Neural cell (in vitro differentiated cells): ENCODE measurements at regions not wholly inside any gene's neighbourhood (a gene's known extent, or its start where the extent isn't known, plus 50 kb on each side); places are given as distances from the start of the nearest gene placed in this dataset.

Experiments
- EP300 ChIP-seq: fragments of 450-650 bp; conservative IDR thresholded peaks from 2 replicates; pipeline ENCODE4 v1.6.1; 2014; ENCODE audit warnings: antibody characterized with exemption, mild to moderate bottlenecking, moderate library complexity; ENCODE audit not compliant: poor library complexity, severe bottlenecking
- EZH2 ChIP-seq: fragments of 200-600, 300-800 bp; shearing (Covaris generic), sonication (generic); IDR thresholded peaks from 2 replicates; pipeline ENCODE4 v1.6.1; 2014; ENCODE audit warnings: antibody characterized with exemption, low read length, borderline replicate concordance, mild to moderate bottlenecking; ENCODE audit not compliant: insufficient read depth, poor library complexity, severe bottlenecking
- MXI1 ChIP-seq: fragments of 450-650 bp; conservative IDR thresholded peaks from 2 replicates; pipeline ENCODE4 v1.6.1; 2014; ENCODE audit warnings: antibody characterized with exemption, mild to moderate bottlenecking; ENCODE audit not compliant: poor library complexity, severe bottlenecking
- POLR2AphosphoS5 ChIP-seq: IDR thresholded peaks from 2 replicates; pipeline ENCODE4 v1.6.1; 2012
- RAD21 ChIP-seq: fragments of 450-650 bp; conservative IDR thresholded peaks from 2 replicates; pipeline ENCODE4 v1.6.1; 2014; ENCODE audit warnings: antibody characterized with exemption, mild to moderate bottlenecking, moderate library complexity
- SMC3 ChIP-seq: fragments of 450-650 bp; conservative IDR thresholded peaks from 2 replicates; pipeline ENCODE4 v1.6.1; 2014; ENCODE audit warnings: antibody characterized with exemption, mild to moderate bottlenecking, moderate library complexity; ENCODE audit not compliant: poor library complexity
- TAF1 ChIP-seq: IDR thresholded peaks from 2 replicates; pipeline ENCODE4 v1.6.1; 2012; ENCODE audit warnings: low read depth
- TF ChIP-seq, protein P1 (sequence below): fragments of 450-650 bp; IDR thresholded peaks from 2 replicates; pipeline ENCODE4 v1.5.1; 2014; ENCODE audit warnings: antibody characterized with exemption, mild to moderate bottlenecking, moderate library complexity; ENCODE audit not compliant: poor library complexity, severe bottlenecking
- TF ChIP-seq, protein P2 (sequence below): IDR thresholded peaks from 2 replicates; pipeline ENCODE4 v1.6.1; 2012; ENCODE audit warnings: borderline replicate concordance

DNA sequence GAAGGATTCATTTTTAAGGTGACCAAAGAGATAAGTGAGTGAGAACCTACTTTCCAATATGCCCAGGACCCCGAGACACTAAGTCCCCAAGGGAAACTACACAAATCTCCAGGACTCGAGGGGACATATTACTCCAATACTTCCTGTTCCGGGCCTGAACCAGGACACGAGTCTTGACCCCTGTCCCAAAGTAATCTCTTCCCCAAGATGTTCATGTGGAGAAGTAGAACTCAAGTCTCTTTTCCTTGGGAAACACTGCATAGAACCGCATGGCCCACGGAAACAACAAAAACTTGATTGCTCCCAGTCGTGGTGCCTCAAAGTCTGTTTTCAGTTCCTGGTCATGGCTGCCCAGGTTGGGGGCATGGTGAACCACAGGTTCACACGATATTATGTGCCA is 87.2 kb upstream of the ZEB2 start:
- TF ChIP-seq EZH2: no peak
- TF ChIP-seq, protein P1, sequence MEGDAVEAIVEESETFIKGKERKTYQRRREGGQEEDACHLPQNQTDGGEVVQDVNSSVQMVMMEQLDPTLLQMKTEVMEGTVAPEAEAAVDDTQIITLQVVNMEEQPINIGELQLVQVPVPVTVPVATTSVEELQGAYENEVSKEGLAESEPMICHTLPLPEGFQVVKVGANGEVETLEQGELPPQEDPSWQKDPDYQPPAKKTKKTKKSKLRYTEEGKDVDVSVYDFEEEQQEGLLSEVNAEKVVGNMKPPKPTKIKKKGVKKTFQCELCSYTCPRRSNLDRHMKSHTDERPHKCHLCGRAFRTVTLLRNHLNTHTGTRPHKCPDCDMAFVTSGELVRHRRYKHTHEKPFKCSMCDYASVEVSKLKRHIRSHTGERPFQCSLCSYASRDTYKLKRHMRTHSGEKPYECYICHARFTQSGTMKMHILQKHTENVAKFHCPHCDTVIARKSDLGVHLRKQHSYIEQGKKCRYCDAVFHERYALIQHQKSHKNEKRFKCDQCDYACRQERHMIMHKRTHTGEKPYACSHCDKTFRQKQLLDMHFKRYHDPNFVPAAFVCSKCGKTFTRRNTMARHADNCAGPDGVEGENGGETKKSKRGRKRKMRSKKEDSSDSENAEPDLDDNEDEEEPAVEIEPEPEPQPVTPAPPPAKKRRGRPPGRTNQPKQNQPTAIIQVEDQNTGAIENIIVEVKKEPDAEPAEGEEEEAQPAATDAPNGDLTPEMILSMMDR: no peak
- TF ChIP-seq TAF1: no peak
- TF ChIP-seq EP300: no peak
- TF ChIP-seq, protein P2, sequence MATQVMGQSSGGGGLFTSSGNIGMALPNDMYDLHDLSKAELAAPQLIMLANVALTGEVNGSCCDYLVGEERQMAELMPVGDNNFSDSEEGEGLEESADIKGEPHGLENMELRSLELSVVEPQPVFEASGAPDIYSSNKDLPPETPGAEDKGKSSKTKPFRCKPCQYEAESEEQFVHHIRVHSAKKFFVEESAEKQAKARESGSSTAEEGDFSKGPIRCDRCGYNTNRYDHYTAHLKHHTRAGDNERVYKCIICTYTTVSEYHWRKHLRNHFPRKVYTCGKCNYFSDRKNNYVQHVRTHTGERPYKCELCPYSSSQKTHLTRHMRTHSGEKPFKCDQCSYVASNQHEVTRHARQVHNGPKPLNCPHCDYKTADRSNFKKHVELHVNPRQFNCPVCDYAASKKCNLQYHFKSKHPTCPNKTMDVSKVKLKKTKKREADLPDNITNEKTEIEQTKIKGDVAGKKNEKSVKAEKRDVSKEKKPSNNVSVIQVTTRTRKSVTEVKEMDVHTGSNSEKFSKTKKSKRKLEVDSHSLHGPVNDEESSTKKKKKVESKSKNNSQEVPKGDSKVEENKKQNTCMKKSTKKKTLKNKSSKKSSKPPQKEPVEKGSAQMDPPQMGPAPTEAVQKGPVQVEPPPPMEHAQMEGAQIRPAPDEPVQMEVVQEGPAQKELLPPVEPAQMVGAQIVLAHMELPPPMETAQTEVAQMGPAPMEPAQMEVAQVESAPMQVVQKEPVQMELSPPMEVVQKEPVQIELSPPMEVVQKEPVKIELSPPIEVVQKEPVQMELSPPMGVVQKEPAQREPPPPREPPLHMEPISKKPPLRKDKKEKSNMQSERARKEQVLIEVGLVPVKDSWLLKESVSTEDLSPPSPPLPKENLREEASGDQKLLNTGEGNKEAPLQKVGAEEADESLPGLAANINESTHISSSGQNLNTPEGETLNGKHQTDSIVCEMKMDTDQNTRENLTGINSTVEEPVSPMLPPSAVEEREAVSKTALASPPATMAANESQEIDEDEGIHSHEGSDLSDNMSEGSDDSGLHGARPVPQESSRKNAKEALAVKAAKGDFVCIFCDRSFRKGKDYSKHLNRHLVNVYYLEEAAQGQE: no peak
- no peak for TF ChIP-seq RAD21
- no peak for TF ChIP-seq POLR2AphosphoS5
- no peak for TF ChIP-seq SMC3
- no peak for TF ChIP-seq MXI1
